H9 (cell line): ENCODE measurements at regions not wholly inside any gene's neighbourhood (a gene's known extent, or its start where the extent isn't known, plus 50 kb on each side); places are given as distances from the start of the nearest gene placed in this dataset.

Experiments used
- DNase-seq: peaks from one replicate; pipeline ENCODE4 v3.0.0-alpha.2; 2017
- H2AFZ ChIP-seq: one replicate; pipeline ENCODE4 v1.6.1; 2013; ENCODE audit warnings: mild to moderate bottlenecking, low read length, control low read depth, moderate library complexity
- H2AK5ac ChIP-seq: 2 replicates; pipeline ENCODE4 v1.6.1; 2013; ENCODE audit warnings: low read length, control low read depth, mixed read lengths; ENCODE audit not compliant: insufficient read length
- H2BK120ac ChIP-seq: one replicate; pipeline ENCODE4 v1.6.1; 2013; ENCODE audit warnings: low read depth, mild to moderate bottlenecking, low read length, control low read depth, inconsistent platforms; ENCODE audit not compliant: poor library complexity, severe bottlenecking
- H2BK12ac ChIP-seq: 2 replicates; pipeline ENCODE4 v1.6.1; 2013; ENCODE audit warnings: low read length, control low read depth, mixed read lengths, low read depth; ENCODE audit not compliant: insufficient read length
- H2BK15ac ChIP-seq: 2 replicates; pipeline ENCODE4 v1.6.1; 2013; ENCODE audit warnings: low read depth, low read length, control low read depth
- H2BK20ac ChIP-seq: one replicate; pipeline ENCODE4 v1.6.1; 2013; ENCODE audit warnings: low read depth, mild to moderate bottlenecking, low read length, control low read depth, inconsistent platforms; ENCODE audit not compliant: poor library complexity, severe bottlenecking
- H2BK5ac ChIP-seq: 2 replicates; pipeline ENCODE4 v1.6.1; 2013; ENCODE audit warnings: low read length, control low read depth, mixed read lengths; ENCODE audit not compliant: insufficient read length
- H3K14ac ChIP-seq: 2 replicates; pipeline ENCODE4 v1.6.1; 2013; ENCODE audit warnings: low read length, control low read depth; ENCODE audit not compliant: insufficient read depth
- H3K18ac ChIP-seq: 2 replicates; pipeline ENCODE4 v1.6.1; 2013; ENCODE audit warnings: low read depth, mild to moderate bottlenecking, mixed read lengths, low read length, control low read depth; ENCODE audit not compliant: insufficient read length
- H3K23ac ChIP-seq: 2 replicates; pipeline ENCODE4 v1.6.1; 2013; ENCODE audit warnings: low read length, control low read depth, mixed read lengths, low read depth; ENCODE audit not compliant: insufficient read length
- H3K23me2 ChIP-seq: 2 replicates; pipeline ENCODE4 v1.6.1; 2013; ENCODE audit warnings: low read depth, mild to moderate bottlenecking, mixed read lengths, low read length, control low read depth; ENCODE audit not compliant: insufficient read length, poor library complexity, severe bottlenecking
- H3K27ac ChIP-seq: 2 replicates; pipeline ENCODE4 v1.5.1; 2013; ENCODE audit warnings: low read length, control low read depth, mixed read lengths, low read depth; ENCODE audit not compliant: insufficient read length
- H3K27me3 ChIP-seq: 2 replicates; pipeline ENCODE4 v1.6.1; 2013; ENCODE audit warnings: low read length, control low read depth, inconsistent platforms; ENCODE audit not compliant: insufficient read depth
- H3K4ac ChIP-seq: 2 replicates; pipeline ENCODE4 v1.6.1; 2013; ENCODE audit warnings: low read depth, mild to moderate bottlenecking, control low read depth, inconsistent platforms, low read length, moderate library complexity
- H3K4me1 ChIP-seq: 2 replicates; pipeline ENCODE4 v1.6.1; 2013; ENCODE audit warnings: low read length, control low read depth, inconsistent platforms; ENCODE audit not compliant: insufficient read depth
- H3K4me2 ChIP-seq: 2 replicates; pipeline ENCODE4 v1.6.1; 2013; ENCODE audit warnings: low read length, control low read depth, mixed read lengths; ENCODE audit not compliant: insufficient read length, insufficient read depth
- H3K56ac ChIP-seq: 2 replicates; pipeline ENCODE4 v1.6.1; 2013; ENCODE audit warnings: low read depth, mild to moderate bottlenecking, mixed read lengths, low read length, control low read depth; ENCODE audit not compliant: insufficient read length
- H3K79me1 ChIP-seq: 2 replicates; pipeline ENCODE4 v1.6.1; 2013; ENCODE audit warnings: low read depth, mild to moderate bottlenecking, moderate library complexity, low read length, control low read depth, inconsistent platforms; ENCODE audit not compliant: insufficient read depth, poor library complexity, severe bottlenecking
- H3K79me2 ChIP-seq: 2 replicates; pipeline ENCODE4 v1.6.1; 2013; ENCODE audit warnings: low read length, control low read depth, inconsistent platforms; ENCODE audit not compliant: insufficient read depth
- H3K9ac ChIP-seq: 2 replicates; pipeline ENCODE4 v1.6.1; 2013; ENCODE audit warnings: low read length, control low read depth, mixed read lengths; ENCODE audit not compliant: insufficient read length; ENCODE audit errors: extremely low read depth
- H3K9me3 ChIP-seq: one replicate; pipeline ENCODE4 v1.6.1; 2013; ENCODE audit warnings: low read depth, low read length, inconsistent platforms; ENCODE audit not compliant: control insufficient read depth
- H3T11ph ChIP-seq: one replicate; pipeline ENCODE4 v1.6.1; 2013; ENCODE audit warnings: mild to moderate bottlenecking, low read length, control low read depth, inconsistent platforms
- H4K20me1 ChIP-seq: one replicate; pipeline ENCODE4 v1.6.1; 2013; ENCODE audit not compliant: control insufficient read depth, insufficient read length, insufficient read depth
- H4K5ac ChIP-seq: 2 replicates; pipeline ENCODE4 v1.6.1; 2013; ENCODE audit warnings: low read depth, mild to moderate bottlenecking, mixed read lengths, low read length, control low read depth; ENCODE audit not compliant: insufficient read length
- H4K8ac ChIP-seq: replicated peaks from 2 replicates; pipeline ENCODE4 v1.6.1; 2013; ENCODE audit warnings: low read length, control low read depth, mixed read lengths, low read depth; ENCODE audit not compliant: insufficient read length
- H4K91ac ChIP-seq: 2 replicates; pipeline ENCODE4 v1.6.1; 2013; ENCODE audit warnings: low read depth, mild to moderate bottlenecking, moderate library complexity, mixed read lengths, low read length, control low read depth; ENCODE audit not compliant: insufficient read length
- H3K27ac Mint-ChIP-seq, 3 experiments: 2 replicates in 2 of 3; 3 replicates in 1 of 3; pipeline ENCODE4 v1.8.0; 2020 to 2021; ENCODE audit warnings: mixed read lengths in 3 of 3, mild to moderate bottlenecking in 1 of 3, moderate library complexity in 1 of 3
- H3K27me3 Mint-ChIP-seq: 2 replicates; pipeline ENCODE4 v1.8.0; 2021; ENCODE audit warnings: low read depth, mild to moderate bottlenecking, moderate library complexity, mixed read lengths
- H3K36me3 Mint-ChIP-seq, 3 experiments: 2 replicates in 2 of 3; 3 replicates in 1 of 3; pipeline ENCODE4 v1.8.0; 2020 to 2021; ENCODE audit warnings: low read depth in 3 of 3, mixed read lengths in 3 of 3; ENCODE audit not compliant: insufficient read depth in 1 of 3
- H3K4me1 Mint-ChIP-seq, 2 experiments: 2 replicates each; pipeline ENCODE4 v1.8.0; 2020; ENCODE audit warnings: mixed read lengths in 2 of 2
- H3K4me3 Mint-ChIP-seq, 2 experiments: 2 replicates in 1 of 2; 3 replicates in 1 of 2; pipeline ENCODE4 v1.8.0; 2020 to 2021; ENCODE audit warnings: mild to moderate bottlenecking in 2 of 2, mixed read lengths in 2 of 2, moderate library complexity in 1 of 2
- H3K9me3 Mint-ChIP-seq, 2 experiments: 2 replicates in 1 of 2; 3 replicates in 1 of 2; pipeline ENCODE4 v1.8.0; 2020; ENCODE audit warnings: mild to moderate bottlenecking in 2 of 2, mixed read lengths in 2 of 2, moderate library complexity in 1 of 2
- WGBS: extraction: QIAGEN DNeasy Blood & Tissue Kit; methylation state at CpG from one replicate; pipeline ENCODE4 v1.1.7; 2013; ENCODE audit warnings: missing lambda C conversion rate, low lambda C conversion rate, mixed read lengths; ENCODE audit not compliant: insufficient read length; ENCODE audit errors: extremely low coverage; 5-methylcytosine and 5-hydroxymethylcytosine counted together
- TF ChIP-seq, protein P1 (sequence below): fragments of 200-600 bp; sonication (generic); conservative IDR thresholded peaks from 3 replicates; pipeline ENCODE4 v1.8.0; 2021; ENCODE audit warnings: antibody characterized with exemption, mild to moderate bottlenecking

DNA sequence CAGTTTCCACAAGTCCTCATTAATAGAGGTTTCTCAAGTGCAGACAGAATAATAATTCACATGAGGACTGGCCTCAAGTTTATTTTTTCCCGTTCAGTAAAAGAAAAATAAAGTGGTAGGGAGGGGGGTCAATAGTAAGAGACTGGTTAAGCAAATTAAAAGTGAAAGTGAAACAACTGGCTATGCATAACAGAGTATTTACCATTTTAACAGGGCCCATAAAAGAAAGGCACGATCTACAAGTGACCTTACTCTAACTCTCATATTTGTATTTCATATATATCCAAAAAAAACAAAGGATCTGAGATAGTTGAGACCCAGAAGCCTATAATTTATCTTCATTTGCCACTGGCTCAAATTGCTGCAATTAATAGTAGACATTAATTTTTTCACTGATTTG, 686.3 kb downstream of the NTRK3 start:
- Histone ChIP-seq H4K91ac (no peak overlapping the region), H3K56ac (no peak overlapping the region), H3K27me3 (no peaks in the 10 kb centered on the region), H2BK12ac (no peak overlapping the region), H3K4me2 (no peak overlapping the region), H2AFZ (no peak overlapping the region), H2BK15ac (no peak overlapping the region), H4K8ac (no peak overlapping the region), H3K4me1 (no peaks in the 10 kb centered on the region), H3K18ac (no peak overlapping the region), H3K9me3 (no peaks in the 10 kb centered on the region), H2AK5ac (no peak overlapping the region), H4K20me1 (no peaks in the 10 kb centered on the region), H4K5ac (no peak overlapping the region), H3K27ac (no peak overlapping the region), H3K23ac (no peak overlapping the region), H3K9ac (no peak overlapping the region), H3T11ph (no peak overlapping the region), H2BK20ac (no peak overlapping the region), H3K14ac (no peak overlapping the region), H3K4ac (no peak overlapping the region), H3K79me2 (no peaks in the 10 kb centered on the region), H3K23me2 (no peaks in the 10 kb centered on the region), H2BK5ac (no peak overlapping the region), H3K79me1 (no peaks in the 10 kb centered on the region), H2BK120ac (no peak overlapping the region)
- H3K4me3 Mint-ChIP-seq = no peak overlapping the region
- DNase-seq = no peak
- H3K4me1 Mint-ChIP-seq = no peaks in the 10 kb centered on the region
- H3K9me3 Mint-ChIP-seq = no peaks in the 10 kb centered on the region
- no peak overlapping the region for H3K27ac Mint-ChIP-seq
- no CpG with 5 or more reads among the region's 2 CpGs for WGBS
- TF ChIP-seq, protein P1, sequence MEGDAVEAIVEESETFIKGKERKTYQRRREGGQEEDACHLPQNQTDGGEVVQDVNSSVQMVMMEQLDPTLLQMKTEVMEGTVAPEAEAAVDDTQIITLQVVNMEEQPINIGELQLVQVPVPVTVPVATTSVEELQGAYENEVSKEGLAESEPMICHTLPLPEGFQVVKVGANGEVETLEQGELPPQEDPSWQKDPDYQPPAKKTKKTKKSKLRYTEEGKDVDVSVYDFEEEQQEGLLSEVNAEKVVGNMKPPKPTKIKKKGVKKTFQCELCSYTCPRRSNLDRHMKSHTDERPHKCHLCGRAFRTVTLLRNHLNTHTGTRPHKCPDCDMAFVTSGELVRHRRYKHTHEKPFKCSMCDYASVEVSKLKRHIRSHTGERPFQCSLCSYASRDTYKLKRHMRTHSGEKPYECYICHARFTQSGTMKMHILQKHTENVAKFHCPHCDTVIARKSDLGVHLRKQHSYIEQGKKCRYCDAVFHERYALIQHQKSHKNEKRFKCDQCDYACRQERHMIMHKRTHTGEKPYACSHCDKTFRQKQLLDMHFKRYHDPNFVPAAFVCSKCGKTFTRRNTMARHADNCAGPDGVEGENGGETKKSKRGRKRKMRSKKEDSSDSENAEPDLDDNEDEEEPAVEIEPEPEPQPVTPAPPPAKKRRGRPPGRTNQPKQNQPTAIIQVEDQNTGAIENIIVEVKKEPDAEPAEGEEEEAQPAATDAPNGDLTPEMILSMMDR = no peak
- no peaks in the 10 kb centered on the region for H3K36me3 Mint-ChIP-seq
- no peaks in the 10 kb centered on the region for H3K27me3 Mint-ChIP-seq
